HG03196 (cell line): ENCODE measurements at regions not wholly inside any gene's neighbourhood (a gene's known extent, or its start where the extent isn't known, plus 50 kb on each side); places are given as distances from the start of the nearest gene placed in this dataset.
"Not testable (repeated sequence)": the region's sequence is repeated elsewhere in the genome, so short reads cannot be mapped to it uniquely, and the experiment has no call there.

Source experiments
- ATAC-seq: cut with Tn5 transposase; IDR thresholded peaks from one replicate; pipeline ENCODE4 v1.9.1; 2021; ENCODE audit not compliant: unreplicated experiment

- no peak for ATAC-seq
Observed at GRCh38 chr20:52340036-52340634, 148.6 kb upstream of the ZFP64 start.

DNA sequence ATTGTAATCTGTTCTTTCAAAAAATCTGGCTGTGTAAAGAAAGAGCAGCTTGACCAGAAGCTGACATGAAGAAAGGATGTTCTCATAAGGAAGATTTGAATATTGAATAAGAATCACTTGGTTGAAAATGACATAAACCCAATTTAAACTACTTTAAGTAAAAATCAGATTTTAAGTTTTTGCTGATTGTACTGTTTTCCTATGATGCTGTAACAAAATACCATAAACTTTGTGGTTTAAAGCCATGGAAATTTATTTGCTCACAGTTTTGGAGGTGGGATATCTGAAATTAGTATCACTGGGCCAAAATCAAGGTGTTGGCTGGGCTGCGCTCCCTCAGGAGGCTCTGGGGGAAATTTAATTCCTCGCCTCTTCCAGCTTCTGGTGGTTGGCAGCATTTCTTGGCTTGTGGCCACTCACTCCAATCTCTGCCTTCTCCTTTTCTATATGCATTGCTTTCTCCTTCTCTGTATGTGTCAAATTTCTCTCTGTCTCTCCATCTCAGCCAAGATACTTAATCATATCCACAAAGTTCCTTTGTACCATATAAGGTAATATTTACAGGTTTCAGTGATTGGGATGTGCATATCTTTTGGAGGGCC, 141.2 kb upstream of the ZFP64 start:
- no peak for ATAC-seq

GRCh38 chr20:52332230-52332629, 140.7 kb upstream of the ZFP64 start:
- no peak for ATAC-seq

- ATAC-seq: no peak
Observed at GRCh38 chr20:52331655-52332054, 140.1 kb upstream of the ZFP64 start.

DNA sequence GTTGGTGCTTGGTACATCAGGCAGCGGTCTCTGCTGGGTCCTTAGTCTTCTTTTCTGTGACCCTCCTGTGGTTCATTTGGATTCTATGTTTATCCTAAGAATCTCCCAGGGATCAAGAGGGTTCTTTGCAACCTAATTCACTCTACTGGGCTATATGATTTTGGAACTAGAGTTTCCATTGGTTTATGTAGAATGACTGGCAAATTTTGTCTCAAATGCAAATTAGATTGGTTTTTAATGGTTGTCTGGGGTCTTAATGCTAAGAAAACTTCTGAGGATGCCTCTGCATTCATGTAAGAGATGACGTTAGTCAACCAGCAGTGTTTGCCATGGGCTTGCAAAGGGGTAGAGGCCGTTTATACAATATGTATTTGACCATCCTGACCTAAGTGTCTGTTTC, 129.8 kb upstream of the ZFP64 start:
- ATAC-seq: no peak

- no peak for ATAC-seq
Observed at GRCh38 chr20:52318651-52319050, 127.1 kb upstream of the ZFP64 start.

- no peak for ATAC-seq
Observed at GRCh38 chr20:52313341-52313963, 121.9 kb upstream of the ZFP64 start.

DNA sequence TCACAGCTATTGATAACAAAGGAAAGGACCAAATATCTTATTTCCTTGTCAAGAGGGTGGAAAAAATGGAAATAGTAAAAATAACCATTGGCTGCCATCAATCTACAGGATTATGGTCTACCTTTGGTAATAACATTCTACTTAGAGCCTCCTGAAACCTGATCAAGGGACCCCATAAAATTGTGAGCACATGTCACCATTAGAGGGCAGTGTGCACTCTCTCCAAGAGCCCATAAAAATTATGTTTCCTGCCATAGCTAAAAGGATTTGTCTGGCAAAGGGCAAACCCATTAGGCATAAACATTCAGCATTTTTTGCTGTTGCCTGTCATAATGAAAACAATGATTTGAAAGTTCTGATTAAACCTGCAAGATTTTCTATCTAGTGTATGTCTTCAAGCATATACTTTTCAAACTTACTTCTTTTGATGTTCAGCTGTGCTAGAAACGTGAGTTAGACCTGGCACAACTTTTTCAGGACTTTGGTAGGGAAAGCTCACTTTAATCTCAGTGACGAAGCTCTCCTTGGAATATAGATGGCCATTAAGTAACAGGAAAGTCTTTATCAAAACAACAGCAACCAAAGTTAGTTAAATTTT, 120.7 kb upstream of the ZFP64 start:
- ATAC-seq: no peak

- no peak for ATAC-seq
Observed at GRCh38 chr20:52311209-52311794, 119.7 kb upstream of the ZFP64 start.

- no peak for ATAC-seq
Observed at GRCh38 chr20:52309181-52309580, 117.6 kb upstream of the ZFP64 start.

GRCh38 chr20:52306477-52306876, 114.9 kb upstream of the ZFP64 start:
- ATAC-seq: no peak

DNA sequence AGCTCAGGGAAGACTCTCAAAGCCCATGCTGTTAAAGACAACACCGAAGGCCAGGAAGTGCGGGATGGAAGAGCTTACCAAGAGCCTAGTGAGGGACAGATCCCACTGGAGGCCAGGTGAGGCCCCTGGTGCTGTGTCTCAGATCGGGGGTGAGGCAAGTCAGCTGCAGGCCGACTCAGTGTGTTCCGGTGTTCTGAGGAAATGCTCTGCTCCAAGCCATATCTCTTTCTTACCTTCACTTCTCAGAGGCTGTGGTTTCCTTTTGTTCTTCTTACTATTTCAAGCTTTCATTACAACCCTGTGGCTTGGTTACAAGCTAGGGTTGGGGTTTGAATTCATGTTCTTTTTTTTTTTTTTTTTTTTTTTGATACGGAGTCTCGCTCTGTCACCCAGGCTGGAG, 114.3 kb upstream of the ZFP64 start:
- no peak for ATAC-seq

DNA sequence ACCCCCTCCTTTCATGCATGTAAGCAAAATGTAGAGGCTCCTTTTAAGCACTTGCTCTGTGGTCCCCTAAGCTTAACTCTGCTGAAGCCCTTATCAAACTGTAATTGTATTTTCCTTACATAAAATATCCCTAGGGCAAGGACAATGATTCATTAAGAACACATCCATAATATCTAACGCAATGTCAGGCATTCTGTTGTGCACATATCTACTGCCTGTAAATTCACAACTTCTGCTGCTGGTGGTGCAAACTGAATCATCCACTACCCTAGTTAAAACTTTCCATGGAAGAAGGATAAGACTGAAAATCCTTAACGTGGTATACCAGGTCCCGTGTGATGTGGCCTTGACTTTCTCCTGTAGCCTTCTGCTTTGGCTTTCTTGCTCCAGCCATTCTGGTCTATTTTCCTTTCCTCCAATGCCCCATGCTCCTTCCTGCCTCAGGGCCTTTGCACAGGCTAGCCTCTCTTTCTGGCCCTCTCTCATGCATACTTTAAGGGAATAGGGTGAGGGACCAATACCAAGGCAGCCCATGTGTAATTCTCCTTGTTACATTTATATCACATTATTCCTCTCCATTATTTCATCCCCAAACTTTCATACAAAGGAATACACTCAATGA, 113.6 kb upstream of the ZFP64 start:
- ATAC-seq: no peak

- ATAC-seq: no peak
Observed at GRCh38 chr20:52303281-52303950, 111.8 kb upstream of the ZFP64 start.

DNA sequence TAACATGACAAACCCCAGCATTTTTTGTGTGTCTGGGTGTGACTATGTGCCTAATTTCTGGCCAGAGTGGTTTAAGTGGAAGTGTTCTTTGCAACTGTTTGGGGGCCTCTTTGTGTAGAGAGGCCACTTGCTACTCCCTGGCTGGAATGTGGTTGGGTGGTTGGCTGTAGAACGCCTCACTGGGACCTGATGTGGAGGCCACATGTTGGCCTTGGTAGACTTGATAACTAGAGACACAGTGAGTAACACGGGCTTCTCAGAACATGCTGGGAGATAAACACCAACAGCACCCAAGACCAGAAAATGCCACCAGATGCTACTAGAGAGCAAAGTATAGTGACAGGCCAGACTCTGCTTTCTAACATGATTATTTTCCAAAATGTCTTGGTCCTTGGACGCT, 111.2 kb upstream of the ZFP64 start:
- ATAC-seq: no peak

GRCh38 chr20:52302051-52302450, 110.5 kb upstream of the ZFP64 start:
- not testable (repeated sequence) for ATAC-seq

GRCh38 chr20:52295556-52295955, 104.0 kb upstream of the ZFP64 start:
- ATAC-seq: no peak

DNA sequence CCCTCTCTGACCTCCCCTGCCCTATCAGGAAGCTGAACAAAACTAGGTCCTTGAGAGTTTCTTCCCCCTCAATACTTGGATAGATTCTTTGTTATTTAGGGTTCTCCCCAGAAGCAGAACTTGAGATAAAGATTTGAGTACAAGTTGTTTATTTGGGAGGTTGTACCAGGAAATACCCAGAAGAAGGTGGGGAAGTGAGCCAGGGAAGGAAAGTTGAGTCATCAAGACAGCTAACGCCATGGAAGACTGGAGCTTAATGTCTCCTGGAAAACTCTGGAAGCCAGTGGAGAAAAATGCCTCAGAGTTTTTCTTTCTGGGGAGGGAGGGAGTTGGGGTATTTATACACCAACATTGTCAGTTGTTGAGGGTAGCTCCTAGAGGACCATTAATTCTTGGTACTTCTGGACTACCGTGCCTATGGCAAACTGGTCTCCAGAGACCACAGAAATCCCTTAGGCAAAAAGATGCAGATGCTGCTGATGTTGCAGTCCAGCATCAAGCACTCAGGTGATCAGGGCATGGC, 102.6 kb upstream of the ZFP64 start:
- no peak for ATAC-seq

GRCh38 chr20:52291109-52291508, 99.5 kb upstream of the ZFP64 start:
- no peak for ATAC-seq

DNA sequence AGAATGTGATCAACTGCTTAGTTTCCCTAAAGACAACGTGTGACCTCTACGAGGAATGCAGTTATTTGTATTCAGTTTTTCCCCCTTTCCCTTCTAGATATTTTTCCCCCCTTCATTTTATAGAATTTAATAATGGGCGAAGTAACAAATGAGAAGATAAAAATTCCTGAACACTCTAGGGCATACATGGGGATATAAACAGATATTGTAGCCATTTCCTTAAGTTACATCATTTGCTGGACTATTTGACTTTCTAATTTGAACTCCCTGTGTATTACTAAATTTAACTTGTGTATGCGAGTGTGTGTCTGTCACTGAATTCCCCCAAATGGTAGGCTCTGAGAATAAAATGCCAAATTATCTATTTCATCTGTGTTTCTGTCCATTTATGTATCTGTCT, 99.0 kb upstream of the ZFP64 start:
- ATAC-seq: no peak
